ENCODE measurements at regions not wholly inside any gene's neighbourhood (a gene's known extent, or its start where the extent isn't known, plus 50 kb on each side); places are given as distances from the start of the nearest gene placed in this dataset.
"Not testable (repeated sequence)": the region's sequence is repeated elsewhere in the genome, so short reads cannot be mapped to it uniquely, and the experiment has no call there.

DNA sequence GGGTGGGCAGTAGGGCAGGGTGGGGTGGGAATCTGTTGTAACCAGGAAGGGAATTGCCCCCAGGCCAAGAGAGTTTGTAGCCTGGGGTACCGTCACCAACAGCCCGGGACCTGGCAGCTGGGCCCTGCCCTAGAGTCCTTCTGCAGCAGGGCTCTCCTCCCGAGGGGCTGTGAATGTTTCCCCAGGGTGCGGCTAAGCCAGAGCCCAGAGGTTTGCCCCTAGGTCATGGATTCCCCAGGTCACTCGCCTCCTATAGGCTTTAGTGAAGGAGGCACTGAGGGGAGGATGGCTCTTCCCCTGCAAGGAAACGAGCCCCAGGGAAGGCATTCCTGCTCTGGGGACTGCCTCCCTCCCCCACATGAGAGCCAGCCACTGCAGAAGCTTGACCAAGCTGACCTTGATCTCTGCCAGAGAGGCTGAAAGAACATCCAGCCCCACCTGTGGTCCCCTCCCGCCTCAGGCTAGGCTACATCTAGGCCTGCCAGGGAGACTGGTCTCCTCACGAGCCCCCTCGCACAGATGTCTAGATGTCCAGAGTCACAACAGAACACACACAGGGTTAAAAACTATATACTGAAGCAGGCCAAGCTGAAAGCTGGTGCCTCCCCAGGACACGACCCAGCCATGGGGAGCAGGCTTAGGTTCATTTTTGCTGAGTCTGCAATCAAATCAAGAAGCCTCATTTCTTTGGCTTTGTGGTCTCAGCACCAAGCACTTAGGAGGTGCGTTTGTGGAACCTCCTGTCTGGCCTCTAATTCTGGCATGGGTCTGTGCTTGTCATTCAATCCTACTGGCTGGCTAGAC is 69.1 kb upstream of the TAMM41 start:
- H3K27me3 ChIP-seq (ENCODE audit: insufficient read depth, low read depth) = no peaks in the 10 kb centered on the region
- TF ChIP-seq, protein P1, sequence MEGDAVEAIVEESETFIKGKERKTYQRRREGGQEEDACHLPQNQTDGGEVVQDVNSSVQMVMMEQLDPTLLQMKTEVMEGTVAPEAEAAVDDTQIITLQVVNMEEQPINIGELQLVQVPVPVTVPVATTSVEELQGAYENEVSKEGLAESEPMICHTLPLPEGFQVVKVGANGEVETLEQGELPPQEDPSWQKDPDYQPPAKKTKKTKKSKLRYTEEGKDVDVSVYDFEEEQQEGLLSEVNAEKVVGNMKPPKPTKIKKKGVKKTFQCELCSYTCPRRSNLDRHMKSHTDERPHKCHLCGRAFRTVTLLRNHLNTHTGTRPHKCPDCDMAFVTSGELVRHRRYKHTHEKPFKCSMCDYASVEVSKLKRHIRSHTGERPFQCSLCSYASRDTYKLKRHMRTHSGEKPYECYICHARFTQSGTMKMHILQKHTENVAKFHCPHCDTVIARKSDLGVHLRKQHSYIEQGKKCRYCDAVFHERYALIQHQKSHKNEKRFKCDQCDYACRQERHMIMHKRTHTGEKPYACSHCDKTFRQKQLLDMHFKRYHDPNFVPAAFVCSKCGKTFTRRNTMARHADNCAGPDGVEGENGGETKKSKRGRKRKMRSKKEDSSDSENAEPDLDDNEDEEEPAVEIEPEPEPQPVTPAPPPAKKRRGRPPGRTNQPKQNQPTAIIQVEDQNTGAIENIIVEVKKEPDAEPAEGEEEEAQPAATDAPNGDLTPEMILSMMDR (conservative IDR thresholded peaks at IDR 0.05; ENCODE audit: low read depth, low read length) = no peak

DNA sequence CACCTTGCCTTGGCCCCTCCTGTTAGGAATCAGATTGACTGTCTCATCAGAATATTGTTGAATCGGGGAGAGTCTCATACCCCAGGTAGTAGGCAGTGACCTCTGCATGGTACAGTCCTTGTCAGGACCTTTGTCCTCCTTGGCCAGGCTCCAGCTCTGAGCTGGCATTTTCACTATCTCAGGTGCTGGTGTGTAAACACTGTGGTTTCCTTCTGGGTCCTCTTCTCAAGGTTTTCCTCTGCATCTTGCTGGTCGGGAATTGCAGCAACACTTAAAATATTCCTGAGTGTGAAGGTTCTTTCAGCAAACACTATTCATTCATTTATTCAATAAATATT is 69.7 kb upstream of the TAMM41 start:
- not testable (repeated sequence) for H4K20me1 ChIP-seq (ENCODE audit: insufficient read depth); H3K36me3 ChIP-seq (ENCODE audit: insufficient read depth); H3K27me3 ChIP-seq (ENCODE audit: insufficient read depth, low read depth); H3K79me2 ChIP-seq (ENCODE audit: insufficient read depth, low read depth); H3K27ac ChIP-seq; H3K4me1 ChIP-seq (ENCODE audit: low read depth, poor library complexity, severe bottlenecking); H2AFZ ChIP-seq (ENCODE audit: low read depth); H3K4me2 ChIP-seq; H3K4me3 ChIP-seq (IDR thresholded peaks at IDR 0.05; ENCODE audit: insufficient read depth, low read depth, low read length); H3K9ac ChIP-seq

More for the DNA sequence above, 69.1 kb upstream of the TAMM41 start:
- Histone ChIP-seq H2AFZ (ENCODE audit: low read depth) (no peak overlapping the region; the same call in 1 of the 2 replicates), H3K4me2 (no peak overlapping the region), H4K20me1 (ENCODE audit: insufficient read depth) (no peaks in the 10 kb centered on the region), H3K79me2 (ENCODE audit: insufficient read depth, low read depth) (no peaks in the 10 kb centered on the region), H3K9ac (no peak overlapping the region), H3K4me1 (ENCODE audit: low read depth, poor library complexity, severe bottlenecking) (peaks cover 10% of the 10 kb centered on the region), H3K27ac (no peak overlapping the region), H3K36me3 (ENCODE audit: insufficient read depth) (no peaks in the 10 kb centered on the region), H3K4me3 (IDR thresholded peaks at IDR 0.05; ENCODE audit: insufficient read depth, low read depth, low read length) (no peak overlapping the region)

DNA sequence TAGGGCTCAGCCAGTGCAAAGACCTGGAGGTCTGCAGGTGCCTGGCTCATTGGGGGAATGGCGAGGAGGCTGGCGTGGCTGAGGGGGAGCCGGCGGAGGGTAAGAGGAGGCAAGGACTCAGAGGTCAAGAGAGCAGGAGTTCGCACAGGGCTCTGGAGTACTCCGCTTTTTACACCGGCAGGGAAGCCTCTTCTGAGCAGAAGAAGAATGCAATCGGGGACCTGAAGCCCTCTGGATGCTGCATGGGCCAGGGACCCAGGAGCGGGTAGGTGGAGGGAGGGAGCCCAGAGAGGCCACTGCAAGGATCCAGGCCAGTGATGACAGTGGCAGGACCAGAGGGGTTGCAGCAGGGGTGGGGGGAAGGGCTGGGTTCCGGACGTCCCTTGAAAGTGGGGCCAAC is 70.4 kb upstream of the TAMM41 start:
- TF ChIP-seq, protein P1 (conservative IDR thresholded peaks at IDR 0.05; ENCODE audit: low read depth, low read length) = no peak
- Histone ChIP-seq H2AFZ (ENCODE audit: low read depth) (no peak overlapping the region), H3K4me1 (ENCODE audit: low read depth, poor library complexity, severe bottlenecking) (peaks cover 10% of the 10 kb centered on the region), H3K4me3 (IDR thresholded peaks at IDR 0.05; ENCODE audit: insufficient read depth, low read depth, low read length) (no peak overlapping the region), H3K79me2 (ENCODE audit: insufficient read depth, low read depth) (no peaks in the 10 kb centered on the region), H3K9ac (no peak overlapping the region), H4K20me1 (ENCODE audit: insufficient read depth) (no peaks in the 10 kb centered on the region), H3K4me2 (no peak overlapping the region), H3K36me3 (ENCODE audit: insufficient read depth) (no peaks in the 10 kb centered on the region), H3K27ac (no peak overlapping the region), H3K27me3 (ENCODE audit: insufficient read depth, low read depth) (no peaks in the 10 kb centered on the region)

DNA sequence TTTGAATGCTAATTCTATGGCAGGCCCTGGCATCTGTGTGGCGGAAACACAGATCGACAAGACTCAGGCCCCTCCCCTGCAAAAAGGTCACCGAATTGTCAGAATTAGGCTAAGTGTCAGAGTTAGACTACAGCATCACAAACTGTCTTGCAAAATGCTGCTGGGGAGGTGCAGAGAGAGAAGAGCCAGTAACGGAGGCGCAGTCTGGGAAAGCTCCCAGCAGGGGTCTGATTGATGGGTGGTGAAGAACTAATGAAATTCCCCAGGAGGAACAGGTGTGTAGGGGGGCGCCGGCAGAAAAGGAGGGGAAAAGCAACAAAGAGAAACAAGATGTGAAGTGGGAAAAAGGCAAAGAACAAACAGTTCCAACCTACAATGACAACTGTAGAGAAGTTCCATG is 72.7 kb upstream of the TAMM41 start:
- no peak overlapping the region for H3K4me3 ChIP-seq (IDR thresholded peaks at IDR 0.05; ENCODE audit: insufficient read depth, low read depth, low read length)
- peaks cover 10% of the 10 kb centered on the region for H3K4me1 ChIP-seq (ENCODE audit: low read depth, poor library complexity, severe bottlenecking)
- H4K20me1 ChIP-seq (ENCODE audit: insufficient read depth) = no peaks in the 10 kb centered on the region
- no peak overlapping the region for H3K4me2 ChIP-seq
- H3K36me3 ChIP-seq (ENCODE audit: insufficient read depth) = no peaks in the 10 kb centered on the region
- no peaks in the 10 kb centered on the region for H3K27me3 ChIP-seq (ENCODE audit: insufficient read depth, low read depth)
- no peak overlapping the region for H2AFZ ChIP-seq (ENCODE audit: low read depth)
- TF ChIP-seq, protein P1 (conservative IDR thresholded peaks at IDR 0.05; ENCODE audit: low read depth, low read length) = no peak
- H3K79me2 ChIP-seq (ENCODE audit: insufficient read depth, low read depth) = no peaks in the 10 kb centered on the region
- no peak overlapping the region for H3K9ac ChIP-seq
- H3K27ac ChIP-seq = no peak overlapping the region

DNA sequence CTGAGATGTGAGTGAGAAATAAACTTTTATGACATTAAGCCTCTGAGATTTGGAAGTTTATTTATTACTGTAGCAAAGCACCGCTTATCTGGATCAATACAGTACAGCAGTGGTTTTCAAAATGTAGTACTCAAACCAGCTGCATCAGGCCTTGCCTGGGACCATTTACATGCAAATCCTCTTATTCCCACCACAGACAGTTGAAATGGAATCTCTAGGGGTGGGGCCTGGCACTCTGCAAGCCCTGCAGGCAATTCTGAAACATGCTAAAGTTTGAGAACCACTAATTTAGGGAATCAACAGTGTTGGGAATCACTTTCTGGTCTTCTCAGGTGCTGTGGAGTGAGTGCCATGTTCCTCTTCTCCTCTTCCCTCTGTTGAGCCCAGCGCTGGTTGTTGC is 77.8 kb upstream of the TAMM41 start:
- TF ChIP-seq, protein P1 (conservative IDR thresholded peaks at IDR 0.05; ENCODE audit: low read depth, low read length) = no peak
- no peak overlapping the region for H3K27ac ChIP-seq
- no peaks in the 10 kb centered on the region for H3K27me3 ChIP-seq (ENCODE audit: insufficient read depth, low read depth)
- H2AFZ ChIP-seq (ENCODE audit: low read depth) = no peak overlapping the region
- H3K4me2 ChIP-seq = no peak overlapping the region
- H3K9ac ChIP-seq = no peak overlapping the region
- no peaks in the 10 kb centered on the region for H3K36me3 ChIP-seq (ENCODE audit: insufficient read depth)
- H3K79me2 ChIP-seq (ENCODE audit: insufficient read depth, low read depth) = no peaks in the 10 kb centered on the region
- H4K20me1 ChIP-seq (ENCODE audit: insufficient read depth) = no peaks in the 10 kb centered on the region
- no peaks in the 10 kb centered on the region for H3K4me1 ChIP-seq (ENCODE audit: low read depth, poor library complexity, severe bottlenecking)
- H3K4me3 ChIP-seq (IDR thresholded peaks at IDR 0.05; ENCODE audit: insufficient read depth, low read depth, low read length) = no peak overlapping the region
